ENCODE measurements at regions not wholly inside any gene's neighbourhood (a gene's known extent, or its start where the extent isn't known, plus 50 kb on each side); places are given as distances from the start of the nearest gene placed in this dataset.

DNA sequence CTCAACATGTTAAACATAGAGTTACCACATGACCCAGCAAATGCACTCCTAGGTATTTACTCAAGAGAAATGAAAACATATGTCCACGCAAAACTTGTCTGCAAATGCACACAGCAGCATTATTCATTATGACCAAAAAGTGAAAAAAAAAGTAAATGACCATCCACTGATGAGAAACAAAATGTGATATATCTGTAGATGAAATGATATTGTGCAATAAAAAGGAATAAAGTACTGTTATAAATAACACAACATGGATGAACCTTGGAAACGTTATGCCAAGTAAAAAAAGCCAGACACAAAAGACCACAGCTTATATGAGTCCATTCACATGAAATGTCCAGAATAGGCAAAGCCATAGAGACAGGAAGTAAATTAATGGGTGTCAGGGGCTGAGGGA lies 61.4 kb upstream of the SKAP2 start:
- Histone ChIP-seq H3K36me3 (no peaks in the 10 kb centered on the region), H3K27me3 (no peaks in the 10 kb centered on the region), H3K4me1 (no peaks in the 10 kb centered on the region), H3K4me3 (no peak overlapping the region), H3K9me3 (no peaks in the 10 kb centered on the region), H3K27ac (no peak overlapping the region)
- DNase-seq (no peak), ATAC-seq (ENCODE audit: low FRiP score in 2 of 2) (no peak)
- TF ChIP-seq EP300 (IDR thresholded peaks at IDR 0.05): no peak
- TF ChIP-seq CTCF (IDR thresholded peaks at IDR 0.05): no peak
- WGBS, 2 donors: 69% methylated on average over 2 of the region's 2 CpGs

- ATAC-seq (ENCODE audit: low FRiP score in 2 of 2): no peak
- H3K27me3 ChIP-seq: no peaks in the 10 kb centered on the region
- H3K9me3 ChIP-seq: no peaks in the 10 kb centered on the region
- no peaks in the 10 kb centered on the region for H3K4me1 ChIP-seq
- no peaks in the 10 kb centered on the region for H3K36me3 ChIP-seq
- TF ChIP-seq CTCF (IDR thresholded peaks at IDR 0.05) (no peak), POLR2AphosphoS5 (IDR thresholded peaks at IDR 0.05) (no peak), EP300 (IDR thresholded peaks at IDR 0.05) (no peak), POLR2A (IDR thresholded peaks at IDR 0.05) (no peak)
- no peak for DNase-seq
- H3K27ac ChIP-seq: no peak overlapping the region
- 93 to 98% methylated on average over 2 of the region's 2 CpGs for WGBS, 2 donors
- H3K4me3 ChIP-seq: no peak overlapping the region
Observed at GRCh38 chr7:26924149-26924767, 59.9 kb upstream of the SKAP2 start.

- no peaks in the 10 kb centered on the region for H3K27me3 ChIP-seq
- H3K4me3 ChIP-seq: no peak overlapping the region
- 79 to 82% methylated on average over 2 of the region's 2 CpGs for WGBS, 2 donors
- H3K9me3 ChIP-seq: no peaks in the 10 kb centered on the region
- TF ChIP-seq POLR2AphosphoS5 (IDR thresholded peaks at IDR 0.05): no peak
- no peak for TF ChIP-seq CTCF (IDR thresholded peaks at IDR 0.05)
- TF ChIP-seq POLR2A (IDR thresholded peaks at IDR 0.05): no peak
- no peak for TF ChIP-seq EP300 (IDR thresholded peaks at IDR 0.05)
- H3K4me1 ChIP-seq: no peaks in the 10 kb centered on the region
- H3K27ac ChIP-seq: no peak overlapping the region
- DNase-seq (no peak), ATAC-seq (ENCODE audit: low FRiP score in 2 of 2) (no peak)
- H3K36me3 ChIP-seq: no peaks in the 10 kb centered on the region
Observed at GRCh38 chr7:26919906-26920493, 55.6 kb upstream of the SKAP2 start.

- DNase-seq: no peak
- H3K4me3 ChIP-seq: no peak overlapping the region
- H3K36me3 ChIP-seq: no peaks in the 10 kb centered on the region
- H3K27ac ChIP-seq: no peak overlapping the region
- TF ChIP-seq EP300 (IDR thresholded peaks at IDR 0.05): no peak
- TF ChIP-seq CTCF (IDR thresholded peaks at IDR 0.05): no peak
- no peak for TF ChIP-seq POLR2A (IDR thresholded peaks at IDR 0.05)
- TF ChIP-seq POLR2AphosphoS5 (IDR thresholded peaks at IDR 0.05): no peak
- no peaks in the 10 kb centered on the region for H3K27me3 ChIP-seq
- ATAC-seq (ENCODE audit: low FRiP score in 2 of 2): no peak
- H3K4me1 ChIP-seq: no peaks in the 10 kb centered on the region
- H3K9me3 ChIP-seq: no peaks in the 10 kb centered on the region
Observed at GRCh38 chr7:26918241-26918640, 53.9 kb upstream of the SKAP2 start.

DNA sequence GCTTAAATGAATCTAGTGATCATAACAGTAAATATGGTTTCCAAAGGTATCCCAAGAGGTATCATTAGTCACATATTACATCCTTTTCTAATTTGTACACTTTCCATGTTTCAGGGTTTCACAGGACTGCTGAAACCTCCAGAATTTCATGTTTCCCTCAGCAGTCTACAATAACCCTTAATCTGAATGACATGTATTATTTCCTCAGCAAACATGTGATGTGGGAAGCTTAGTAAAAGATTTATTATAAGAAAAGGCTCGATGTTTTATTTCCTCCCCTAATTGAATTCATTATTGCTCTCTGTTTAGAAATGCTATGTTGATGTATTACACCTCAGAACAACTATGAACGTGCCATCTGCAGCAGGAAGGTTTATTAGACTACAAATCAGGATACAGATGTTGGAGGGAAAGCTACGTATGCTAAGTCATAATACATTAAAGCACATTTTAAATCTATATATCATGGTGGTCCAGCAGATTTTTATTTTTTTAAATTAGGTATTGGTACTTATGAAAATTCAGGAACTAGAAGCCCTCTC lies 52.5 kb upstream of the SKAP2 start:
- WGBS, 2 donors: 74 to 82% methylated on average over 3 of the region's 3 CpGs
- Histone ChIP-seq H3K4me3 (no peak overlapping the region), H3K9me3 (no peaks in the 10 kb centered on the region), H3K27me3 (no peaks in the 10 kb centered on the region), H3K36me3 (no peaks in the 10 kb centered on the region), H3K4me1 (no peaks in the 10 kb centered on the region), H3K27ac (no peak overlapping the region)
- no peak for TF ChIP-seq POLR2AphosphoS5 (IDR thresholded peaks at IDR 0.05)
- no peak for TF ChIP-seq EP300 (IDR thresholded peaks at IDR 0.05)
- TF ChIP-seq CTCF (IDR thresholded peaks at IDR 0.05): no peak
- TF ChIP-seq POLR2A (IDR thresholded peaks at IDR 0.05): no peak
- no peak for ATAC-seq (ENCODE audit: low FRiP score in 2 of 2)
- DNase-seq: no peak

Data from upper lobe of left lung (tissue), 6 donors.